ENCODE measurements at regions not wholly inside any gene's neighbourhood (a gene's known extent, or its start where the extent isn't known, plus 50 kb on each side); places are given as distances from the start of the nearest gene placed in this dataset.

DNA sequence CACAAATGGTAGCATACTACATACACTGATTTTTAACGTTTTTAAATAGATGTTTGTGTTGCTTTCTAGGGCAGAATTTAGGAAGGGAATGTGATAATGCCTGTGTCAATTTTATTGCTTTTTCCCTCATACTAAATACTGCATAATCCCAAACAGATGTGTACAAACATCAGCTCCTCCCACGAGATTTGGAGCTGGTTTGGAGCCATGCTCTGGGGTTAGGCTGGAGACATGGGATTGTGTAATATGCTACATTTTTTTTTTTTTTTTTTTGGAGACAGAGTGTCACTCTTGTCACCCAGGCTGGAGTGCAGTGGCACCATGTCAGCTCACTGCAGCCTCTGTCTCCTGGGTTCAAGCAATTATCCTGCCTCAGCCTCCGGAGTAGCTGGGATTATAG lies 80.1 kb downstream of the EBLN2 start:
- no peaks in the 10 kb centered on the region for H3K9me3 ChIP-seq (ENCODE audit: control insufficient read depth, low read length)
- H3K36me3 ChIP-seq (ENCODE audit: control insufficient read depth, insufficient read depth, low read length): no peaks in the 10 kb centered on the region
- H3K27me3 Mint-ChIP-seq (ENCODE audit: insufficient read depth): no peaks in the 10 kb centered on the region
- H3K36me3 Mint-ChIP-seq (ENCODE audit: low read depth): no peaks in the 10 kb centered on the region
- 91 to 100% methylated on average over 1 to 2 of the region's 3 CpGs for WGBS, 2 experiments (ENCODE audit: insufficient coverage in 1 of 2, insufficient read length in 1 of 2)
- no peak overlapping the region for H3K27ac ChIP-seq (ENCODE audit: low read depth, low read length)
- TF ChIP-seq, protein P1, sequence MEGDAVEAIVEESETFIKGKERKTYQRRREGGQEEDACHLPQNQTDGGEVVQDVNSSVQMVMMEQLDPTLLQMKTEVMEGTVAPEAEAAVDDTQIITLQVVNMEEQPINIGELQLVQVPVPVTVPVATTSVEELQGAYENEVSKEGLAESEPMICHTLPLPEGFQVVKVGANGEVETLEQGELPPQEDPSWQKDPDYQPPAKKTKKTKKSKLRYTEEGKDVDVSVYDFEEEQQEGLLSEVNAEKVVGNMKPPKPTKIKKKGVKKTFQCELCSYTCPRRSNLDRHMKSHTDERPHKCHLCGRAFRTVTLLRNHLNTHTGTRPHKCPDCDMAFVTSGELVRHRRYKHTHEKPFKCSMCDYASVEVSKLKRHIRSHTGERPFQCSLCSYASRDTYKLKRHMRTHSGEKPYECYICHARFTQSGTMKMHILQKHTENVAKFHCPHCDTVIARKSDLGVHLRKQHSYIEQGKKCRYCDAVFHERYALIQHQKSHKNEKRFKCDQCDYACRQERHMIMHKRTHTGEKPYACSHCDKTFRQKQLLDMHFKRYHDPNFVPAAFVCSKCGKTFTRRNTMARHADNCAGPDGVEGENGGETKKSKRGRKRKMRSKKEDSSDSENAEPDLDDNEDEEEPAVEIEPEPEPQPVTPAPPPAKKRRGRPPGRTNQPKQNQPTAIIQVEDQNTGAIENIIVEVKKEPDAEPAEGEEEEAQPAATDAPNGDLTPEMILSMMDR (conservative IDR thresholded peaks at IDR 0.05): no peak
- H3K4me1 Mint-ChIP-seq: peaks cover 10% of the 10 kb centered on the region
- no peak for DNase-seq
- H3K4me3 ChIP-seq (ENCODE audit: low read length): no peak overlapping the region
- no peak overlapping the region for H3K9ac ChIP-seq (ENCODE audit: extremely low read depth, low read length, poor library complexity, severe bottlenecking)
- no peak overlapping the region for H3K4me3 Mint-ChIP-seq
- H3K4me1 ChIP-seq (ENCODE audit: control insufficient read depth, insufficient read depth, low read length): peaks cover 5% of the 10 kb centered on the region
- H3K9me3 Mint-ChIP-seq: no peaks in the 10 kb centered on the region
- H3K27me3 ChIP-seq (ENCODE audit: control insufficient read depth, insufficient read depth, low read length, poor library complexity, severe bottlenecking): no peaks in the 10 kb centered on the region
- H3K27ac Mint-ChIP-seq: no peak overlapping the region

GRCh38 chr3:73143401-73143800 lies 81.9 kb downstream of the EBLN2 start:
- Mint-ChIP-seq H3K27ac (no peak overlapping the region), H3K36me3 (ENCODE audit: low read depth) (no peaks in the 10 kb centered on the region)
- 83 to 94% methylated on average over 4 of the region's 4 CpGs for WGBS, 2 experiments (ENCODE audit: insufficient coverage in 1 of 2, insufficient read length in 1 of 2)

GRCh38 chr3:73143821-73144237 lies 82.4 kb downstream of the EBLN2 start:
- TF ChIP-seq, protein P1 (conservative IDR thresholded peaks at IDR 0.05): no peak
- Mint-ChIP-seq H3K9me3 (no peaks in the 10 kb centered on the region), H3K27ac (no peak overlapping the region), H3K27me3 (ENCODE audit: insufficient read depth) (no peaks in the 10 kb centered on the region), H3K4me3 (no peak overlapping the region), H3K4me1 (peaks cover 18% of the 10 kb centered on the region), H3K36me3 (ENCODE audit: low read depth) (no peaks in the 10 kb centered on the region)
- peak overlapping the region; percentile 65 for H3K27ac ChIP-seq (ENCODE audit: low read depth, low read length)
- peak; percentile 38 for DNase-seq
- H3K4me3 ChIP-seq (ENCODE audit: low read length): no peak overlapping the region
- WGBS, 2 experiments (ENCODE audit: insufficient coverage in 1 of 2, insufficient read length in 1 of 2): 84% methylated on average over 4 of the region's 4 CpGs; no CpG with 5 or more reads in 1 of the 2 experiments
- H3K36me3 ChIP-seq (ENCODE audit: control insufficient read depth, insufficient read depth, low read length): no peaks in the 10 kb centered on the region
- H3K4me1 ChIP-seq (ENCODE audit: control insufficient read depth, insufficient read depth, low read length): peaks cover 12% of the 10 kb centered on the region
- H3K27me3 ChIP-seq (ENCODE audit: control insufficient read depth, insufficient read depth, low read length, poor library complexity, severe bottlenecking): no peaks in the 10 kb centered on the region
- H3K9ac ChIP-seq (ENCODE audit: extremely low read depth, low read length, poor library complexity, severe bottlenecking): no peak overlapping the region
- H3K9me3 ChIP-seq (ENCODE audit: control insufficient read depth, low read length): no peaks in the 10 kb centered on the region

More at GRCh38 chr3:73143401-73143800, 81.9 kb downstream of the EBLN2 start:
- Histone ChIP-seq H3K27me3 (ENCODE audit: control insufficient read depth, insufficient read depth, low read length, poor library complexity, severe bottlenecking) (no peaks in the 10 kb centered on the region), H3K36me3 (ENCODE audit: control insufficient read depth, insufficient read depth, low read length) (no peaks in the 10 kb centered on the region), H3K4me1 (ENCODE audit: control insufficient read depth, insufficient read depth, low read length) (peaks cover 8% of the 10 kb centered on the region), H3K9ac (ENCODE audit: extremely low read depth, low read length, poor library complexity, severe bottlenecking) (no peak overlapping the region), H3K27ac (ENCODE audit: low read depth, low read length) (peak overlapping the region; percentile 65), H3K9me3 (ENCODE audit: control insufficient read depth, low read length) (no peaks in the 10 kb centered on the region), H3K4me3 (ENCODE audit: low read length) (no peak overlapping the region)
- Mint-ChIP-seq H3K4me3 (no peak overlapping the region), H3K9me3 (no peaks in the 10 kb centered on the region), H3K4me1 (peaks cover 14% of the 10 kb centered on the region), H3K27me3 (ENCODE audit: insufficient read depth) (no peaks in the 10 kb centered on the region)
- DNase-seq: no peak
- TF ChIP-seq, protein P1 (conservative IDR thresholded peaks at IDR 0.05): no peak
